Gastroesophageal sphincter (tissue), 3 donors: ENCODE measurements at regions not wholly inside any gene's neighbourhood (a gene's known extent, or its start where the extent isn't known, plus 50 kb on each side); places are given as distances from the start of the nearest gene placed in this dataset.

Experiments
- CTCF ChIP-seq, 4 experiments: fragments of 200-600 bp in 2 of 4; fragments of 450-650 bp in 2 of 4; sonication (generic) in 1 of 4; IDR thresholded peaks; one replicate each; pipeline ENCODE4 v1.5.1; 2017 to 2019; ENCODE audit warnings: antibody characterized with exemption in 4 of 4, mild to moderate bottlenecking in 2 of 4, moderate library complexity in 2 of 4
- POLR2A ChIP-seq, 2 donors: fragments of 450-650 bp; IDR thresholded peaks; one replicate each; pipeline ENCODE4 v1.6.1; 2017; ENCODE audit warnings: antibody characterized with exemption in 2 of 2, mild to moderate bottlenecking in 2 of 2, moderate library complexity in 1 of 2

- TF ChIP-seq CTCF (IDR thresholded peaks at IDR 0.05): no peak
- no peak for TF ChIP-seq POLR2A (IDR thresholded peaks at IDR 0.05)
Observed at GRCh38 chr6:153309651-153310050, 178.6 kb upstream of the RGS17 start.
